HEK293 (cell line): ENCODE measurements at regions not wholly inside any gene's neighbourhood (a gene's known extent, or its start where the extent isn't known, plus 50 kb on each side); places are given as distances from the start of the nearest gene placed in this dataset.

Experiments
- CTCF ChIA-PET: fragments of 350-600 bp; formaldehyde crosslinking; extraction: SDS; loops from one replicate; lab custom pipeline; 2021; ENCODE audit warnings: antibody characterized with exemption; lab: Yijun Ruan, JAX
- POLR2A ChIA-PET: fragments of 300-600 bp; formaldehyde crosslinking; extraction: SDS; loops from one replicate; lab custom pipeline; 2020; ENCODE audit warnings: antibody characterized with exemption, inconsistent platforms; lab: Yijun Ruan, JAX
- H3K27ac ChIP-seq: fragments of 200-500 bp; sonication (Bioruptor generic); 2 replicates; pipeline ENCODE4 v1.5.1; 2014; ENCODE audit warnings: low read depth, low read length, control low read depth, inconsistent platforms; ENCODE audit errors: extremely low read depth
- H3K36me3 ChIP-seq, 2 experiments: fragments of 200-500 bp in 1 of 2; sonication (Bioruptor generic) in 1 of 2; 1 replicate in 1 of 2; 2 replicates in 1 of 2; pipeline ENCODE4 v1.5.1; 2014 to 2017; ENCODE audit warnings: inconsistent platforms in 2 of 2, low read length in 2 of 2; ENCODE audit not compliant: control insufficient read depth in 2 of 2, insufficient read depth in 1 of 2
- H3K4me1 ChIP-seq: fragments of 200-500 bp; sonication (Bioruptor generic); 2 replicates; pipeline ENCODE4 v1.5.1; 2014; ENCODE audit warnings: mild to moderate bottlenecking, low read length, inconsistent platforms; ENCODE audit not compliant: control insufficient read depth, insufficient read depth
- H3K4me3 ChIP-seq: 2 replicates; pipeline ENCODE4 v1.5.1; 2011; ENCODE audit warnings: low read depth, mild to moderate bottlenecking, control low read depth, low read length, moderate library complexity
- H3K9me3 ChIP-seq: fragments of 200-500 bp; sonication (Bioruptor generic); 2 replicates; pipeline ENCODE4 v1.5.1; 2014; ENCODE audit warnings: low read depth, low read length, inconsistent platforms; ENCODE audit not compliant: control insufficient read depth, insufficient read depth
- FEZF1 ChIP-seq: fragments of 450-650 bp; formaldehyde crosslinking; IDR thresholded peaks from 2 replicates; pipeline ENCODE4 v1.5.1; 2016; ENCODE audit warnings: missing biosample characterization, missing genetic modification characterization
- HOXC10 ChIP-seq: sonication (generic); formaldehyde crosslinking; IDR thresholded peaks from 2 replicates; pipeline ENCODE4 v1.8.1; 2023; ENCODE audit warnings: mild to moderate bottlenecking, missing genetic modification reagents
- HOXD13 ChIP-seq: sonication (generic); formaldehyde crosslinking; IDR thresholded peaks from 2 replicates; pipeline ENCODE4 v1.8.0; 2022; ENCODE audit warnings: missing genetic modification reagents, borderline replicate concordance
- INSM2 ChIP-seq: fragments of 450-650 bp; formaldehyde crosslinking; IDR thresholded peaks from 2 replicates; pipeline ENCODE4 v1.5.1; 2016; ENCODE audit warnings: missing biosample characterization, missing genetic modification characterization
- MYNN ChIP-seq: fragments of 450-650 bp; formaldehyde crosslinking; IDR thresholded peaks from 2 replicates; pipeline ENCODE4 v1.5.1; 2016; ENCODE audit warnings: missing biosample characterization, missing genetic modification characterization, borderline replicate concordance
- TRIM28 ChIP-seq: IDR thresholded peaks from 2 replicates; pipeline ENCODE4 v1.6.1; 2011; ENCODE audit warnings: low read length, control low read depth, borderline replicate concordance
- ZBTB17 ChIP-seq: fragments of 450-650 bp; formaldehyde crosslinking; IDR thresholded peaks from 2 replicates; pipeline ENCODE4 v1.5.1; 2016; ENCODE audit warnings: missing biosample characterization, missing genetic modification characterization
- ZBTB20 ChIP-seq: fragments of 450-650 bp; formaldehyde crosslinking; IDR thresholded peaks from 2 replicates; pipeline ENCODE4 v1.5.1; 2016; ENCODE audit warnings: missing biosample characterization, missing genetic modification characterization
- ZFP3 ChIP-seq: fragments of 450-650 bp; formaldehyde crosslinking; IDR thresholded peaks from 2 replicates; pipeline ENCODE4 v1.5.1; 2016; ENCODE audit warnings: low read depth, missing biosample characterization, missing genetic modification characterization
- ZNF10 ChIP-seq: fragments of 450-650 bp; formaldehyde crosslinking; IDR thresholded peaks from 2 replicates; pipeline ENCODE4 v1.5.1; 2017; ENCODE audit warnings: missing biosample characterization, missing genetic modification characterization
- ZNF148 ChIP-seq: fragments of 450-650 bp; formaldehyde crosslinking; IDR thresholded peaks from 2 replicates; pipeline ENCODE4 v1.5.0; 2017; ENCODE audit warnings: missing biosample characterization, missing genetic modification characterization, borderline replicate concordance
- ZNF19 ChIP-seq: fragments of 450-650 bp; formaldehyde crosslinking; IDR thresholded peaks from 2 replicates; pipeline ENCODE4; 2016; ENCODE audit warnings: missing biosample characterization, missing genetic modification characterization, low read depth
- ZNF202 ChIP-seq: fragments of 450-650 bp; formaldehyde crosslinking; IDR thresholded peaks from 2 replicates; pipeline ENCODE4 v1.5.1; 2016; ENCODE audit warnings: missing biosample characterization, missing genetic modification characterization, borderline replicate concordance
- ZNF223 ChIP-seq: fragments of 450-650 bp; formaldehyde crosslinking; IDR thresholded peaks from 2 replicates; pipeline ENCODE4 v1.5.1; 2016; ENCODE audit warnings: missing biosample characterization, missing genetic modification characterization
- ZNF23 ChIP-seq: fragments of 450-650 bp; formaldehyde crosslinking; IDR thresholded peaks from 2 replicates; pipeline ENCODE4 v1.5.1; 2016; ENCODE audit warnings: missing biosample characterization, missing genetic modification characterization, borderline replicate concordance
- ZNF280D ChIP-seq: fragments of 450-650 bp; formaldehyde crosslinking; IDR thresholded peaks from 2 replicates; pipeline ENCODE4 v1.5.1; 2016; ENCODE audit warnings: missing biosample characterization, missing genetic modification characterization
- ZNF366 ChIP-seq: fragments of 450-650 bp; formaldehyde crosslinking; conservative IDR thresholded peaks from 2 replicates; pipeline ENCODE4 v1.5.1; 2016; ENCODE audit warnings: missing biosample characterization, missing genetic modification characterization
- ZNF394 ChIP-seq: fragments of 450-650 bp; formaldehyde crosslinking; IDR thresholded peaks from 2 replicates; pipeline ENCODE4 v1.5.1; 2016; ENCODE audit warnings: missing biosample characterization, missing genetic modification characterization, mild to moderate bottlenecking, moderate library complexity, borderline replicate concordance
- ZNF398 ChIP-seq: fragments of 450-650 bp; formaldehyde crosslinking; IDR thresholded peaks from 2 replicates; pipeline ENCODE4 v1.5.1; 2017; ENCODE audit warnings: missing biosample characterization, missing genetic modification characterization
- ZNF426 ChIP-seq: fragments of 450-650 bp; formaldehyde crosslinking; IDR thresholded peaks from 2 replicates; pipeline ENCODE4 v1.5.1; 2017; ENCODE audit warnings: missing biosample characterization, missing genetic modification characterization, mild to moderate bottlenecking, inconsistent platforms, moderate library complexity
- ZNF530 ChIP-seq: fragments of 450-650 bp; formaldehyde crosslinking; IDR thresholded peaks from 2 replicates; pipeline ENCODE4 v1.5.1; 2016; ENCODE audit warnings: low read depth, missing biosample characterization, missing genetic modification characterization
- ZNF548 ChIP-seq: fragments of 450-650 bp; formaldehyde crosslinking; IDR thresholded peaks from 2 replicates; pipeline ENCODE4 v1.5.1; 2016; ENCODE audit warnings: missing biosample characterization, missing genetic modification characterization
- ZNF610 ChIP-seq: fragments of 450-650 bp; formaldehyde crosslinking; IDR thresholded peaks from 2 replicates; pipeline ENCODE4 v1.5.1; 2016; ENCODE audit warnings: missing biosample characterization, missing genetic modification characterization, borderline replicate concordance
- ZNF621 ChIP-seq: fragments of 450-650 bp; formaldehyde crosslinking; IDR thresholded peaks from 2 replicates; pipeline ENCODE4 v1.5.1; 2017; ENCODE audit warnings: missing biosample characterization, missing genetic modification characterization
- ZNF701 ChIP-seq: fragments of 450-650 bp; formaldehyde crosslinking; IDR thresholded peaks from 2 replicates; pipeline ENCODE4 v1.5.1; 2016; ENCODE audit warnings: missing biosample characterization, missing genetic modification characterization
- ZSCAN23 ChIP-seq: fragments of 450-650 bp; formaldehyde crosslinking; IDR thresholded peaks from 2 replicates; pipeline ENCODE4 v1.5.1; 2016; ENCODE audit warnings: missing biosample characterization, missing genetic modification characterization

GRCh38 chr9:106468431-106468830, 394.5 kb upstream of the ZNF462 start:
- Histone ChIP-seq H3K4me3 (no peak overlapping the region), H3K36me3 (no peaks in the 10 kb centered on the region), H3K4me1 (no peaks in the 10 kb centered on the region), H3K9me3 (no peaks in the 10 kb centered on the region), H3K27ac (no peak overlapping the region)
- TF ChIP-seq ZNF366 (tag by site-specific recombination): no peak
- no peak for TF ChIP-seq ZBTB17 (tag by site-specific recombination)
- no peak for TF ChIP-seq ZNF394 (tag by site-specific recombination)
- no peak for TF ChIP-seq ZNF701 (tag by site-specific recombination)
- no peak for TF ChIP-seq MYNN (tag by site-specific recombination)
- no peak for TF ChIP-seq ZNF223 (tag by site-specific recombination)
- no peak for TF ChIP-seq ZNF280D (tag by site-specific recombination)
- no peak for TF ChIP-seq ZNF548
- no peak for TF ChIP-seq FEZF1 (tag by site-specific recombination)
- TF ChIP-seq TRIM28: no peak
- no peak for TF ChIP-seq ZNF202 (tag by site-specific recombination)
- TF ChIP-seq ZNF621 (tag by site-specific recombination): no peak
- no peak for TF ChIP-seq ZNF530 (tag by site-specific recombination)
- TF ChIP-seq HOXC10 (CRISPR knock-in tag): no peak
- no peak for TF ChIP-seq ZNF19 (tag by site-specific recombination)
- TF ChIP-seq ZSCAN23: no peak
- TF ChIP-seq INSM2 (tag by site-specific recombination): no peak
- TF ChIP-seq ZNF10 (tag by site-specific recombination): no peak
- no peak for TF ChIP-seq ZNF426 (tag by site-specific recombination)
- ChIA-PET POLR2A (no interaction called here), CTCF (interaction anchor here (0.6 to 0.9 kb wide), 2 partner anchors 24 to 208 kb away, joined by 3 to 4 read pairs; no protein-coding TSS in a partner anchor)

GRCh38 chr9:106478312-106478711, 384.7 kb upstream of the ZNF462 start:
- ChIA-PET POLR2A (no interaction called here), CTCF (no interaction called here)
- no peak for TF ChIP-seq HOXD13 (CRISPR knock-in tag)

GRCh38 chr9:106478727-106479126, 384.2 kb upstream of the ZNF462 start:
- Histone ChIP-seq H3K4me1 (no peaks in the 10 kb centered on the region), H3K4me3 (no peak overlapping the region), H3K9me3 (no peaks in the 10 kb centered on the region), H3K36me3 (no peaks in the 10 kb centered on the region), H3K27ac (no peak overlapping the region)
- POLR2A ChIA-PET: no interaction called here
- CTCF ChIA-PET: no interaction called here
- TF ChIP-seq ZBTB20 (tag by site-specific recombination) (no peak), ZNF148 (tag by site-specific recombination) (no peak), ZNF610 (tag by site-specific recombination) (no peak), ZNF23 (tag by site-specific recombination) (no peak), ZNF398 (no peak), ZFP3 (tag by site-specific recombination) (no peak)

More at GRCh38 chr9:106478312-106478711, 384.7 kb upstream of the ZNF462 start:
- Histone ChIP-seq H3K9me3 (no peaks in the 10 kb centered on the region), H3K4me1 (no peaks in the 10 kb centered on the region), H3K4me3 (no peak overlapping the region), H3K36me3 (no peaks in the 10 kb centered on the region), H3K27ac (no peak overlapping the region)
